H1 (cell line): ENCODE measurements at regions not wholly inside any gene's neighbourhood (a gene's known extent, or its start where the extent isn't known, plus 50 kb on each side); places are given as distances from the start of the nearest gene placed in this dataset.
A peak's percentile ranks its signal among the peaks of the same experiment; 100 is the strongest.

ENCODE experiments used
- CTCF ChIA-PET: fragments of 300-600 bp; sonication (Branson Sonifier 250); formaldehyde crosslinking; loops from one replicate; lab custom pipeline; 2021; ENCODE audit not compliant: partially characterized antibody; lab: Charles Lee
- POLR2A ChIA-PET: fragments of 300-600 bp; sonication (Branson Sonifier 250); formaldehyde crosslinking; loops from one replicate; lab custom pipeline; 2021; ENCODE audit warnings: inconsistent platforms; ENCODE audit not compliant: partially characterized antibody; lab: Charles Lee
- DNase-seq, 2 experiments: peaks; one replicate each; pipeline versions ENCODE4 v3.0.0 to v3.0.0-alpha.2; 2010 to 2022; ENCODE audit warnings: low spot score in 2 of 2, low read depth in 1 of 2, mixed read lengths in 1 of 2
- FAIRE-seq: peaks from 2 replicates; lab custom pipeline; 2011; peaks lifted over from hg19 to GRCh38; lab: Jason Lieb, UNC
- H2AFZ ChIP-seq: 2 replicates; pipeline ENCODE4 v1.8.1; 2012; ENCODE audit warnings: low read length, inconsistent platforms
- H2AK5ac ChIP-seq: 2 replicates; pipeline ENCODE4 v1.6.1; 2013; ENCODE audit warnings: low read depth, low read length
- H2BK120ac ChIP-seq: replicated peaks from 2 replicates; pipeline ENCODE3; 2013; ENCODE audit warnings: low read depth, low read length, inconsistent platforms
- H2BK12ac ChIP-seq: 2 replicates; pipeline ENCODE4 v1.6.1; 2013; ENCODE audit warnings: low read depth, low read length
- H2BK15ac ChIP-seq: 2 replicates; pipeline ENCODE4 v1.6.1; 2013; ENCODE audit warnings: low read length
- H2BK20ac ChIP-seq: 2 replicates; pipeline ENCODE4 v1.6.1; 2013; ENCODE audit warnings: low read length
- H2BK5ac ChIP-seq: 2 replicates; pipeline ENCODE4 v1.6.1; 2013; ENCODE audit warnings: low read depth, low read length
- H3K14ac ChIP-seq: 2 replicates; pipeline ENCODE4 v1.6.1; 2013; ENCODE audit warnings: inconsistent platforms; ENCODE audit not compliant: insufficient read length
- H3K18ac ChIP-seq: 2 replicates; pipeline ENCODE4 v1.6.1; 2013; ENCODE audit warnings: low read length; ENCODE audit errors: extremely low read depth
- H3K23ac ChIP-seq: 2 replicates; pipeline ENCODE4 v1.6.1; 2013; ENCODE audit warnings: inconsistent platforms; ENCODE audit not compliant: insufficient read length
- H3K23me2 ChIP-seq: 2 replicates; pipeline ENCODE4 v1.6.1; 2013; ENCODE audit warnings: low read depth, low read length
- H3K27ac ChIP-seq: 2 replicates; pipeline ENCODE4 v1.6.1; 2011; ENCODE audit warnings: low read depth, low read length, inconsistent platforms
- H3K27me3 ChIP-seq, 4 experiments: replicated peaks in 1 of 4; 1 replicate in 1 of 4; 2 replicates in 3 of 4; pipeline versions ENCODE4 v1.6.1 to v1.8.1; 2011 to 2013; ENCODE audit warnings: low read length in 3 of 4, mild to moderate bottlenecking in 3 of 4, inconsistent platforms in 2 of 4, mixed read lengths in 2 of 4, moderate library complexity in 1 of 4; ENCODE audit not compliant: control insufficient read depth in 3 of 4, insufficient read depth in 3 of 4; ENCODE audit errors: extremely low read depth in 1 of 4
- H3K36me3 ChIP-seq, 4 experiments: 2 replicates each; pipeline versions ENCODE4 v1.6.1 to v1.8.1; 2011 to 2013; ENCODE audit warnings: mild to moderate bottlenecking in 4 of 4, low read length in 3 of 4, moderate library complexity in 2 of 4, control low read depth in 1 of 4, inconsistent platforms in 1 of 4; ENCODE audit not compliant: insufficient read depth in 4 of 4, control insufficient read depth in 2 of 4
- H3K4ac ChIP-seq: replicated peaks from 2 replicates; pipeline ENCODE3; 2013; ENCODE audit warnings: low read length, low read depth, mixed read lengths, inconsistent platforms; ENCODE audit not compliant: insufficient read length
- H3K4me1 ChIP-seq, 4 experiments: replicated peaks in 1 of 4; 1 replicate in 1 of 4; 2 replicates in 3 of 4; pipeline versions ENCODE4 v1.6.1 to v1.8.1; 2011 to 2013; ENCODE audit warnings: low read length in 3 of 4, inconsistent platforms in 2 of 4, mixed read lengths in 1 of 4; ENCODE audit not compliant: insufficient read depth in 4 of 4, control insufficient read depth in 3 of 4
- H3K4me2 ChIP-seq, 2 experiments: 2 replicates each; pipeline versions ENCODE4 v1.6.1 to v1.8.1; 2011 to 2013; ENCODE audit warnings: low read depth in 2 of 2, low read length in 2 of 2, control low read depth in 1 of 2, inconsistent platforms in 1 of 2, mild to moderate bottlenecking in 1 of 2; ENCODE audit not compliant: insufficient read depth in 1 of 2
- H3K4me3 ChIP-seq, 4 experiments: fragments of 200-600, 300-600 bp in 1 of 4; sonication (generic), shearing (Covaris generic), sonication (Bioruptor Twin) in 1 of 4; 2 replicates each; pipeline versions ENCODE4 v1.5.1 to v1.8.1; 2011 to 2016; ENCODE audit warnings: low read length in 4 of 4, low read depth in 3 of 4, control low read depth in 2 of 4, inconsistent platforms in 2 of 4, mild to moderate bottlenecking in 2 of 4, mixed read lengths in 1 of 4, moderate library complexity in 1 of 4; ENCODE audit not compliant: insufficient read depth in 2 of 4; ENCODE audit errors: extremely low read depth in 1 of 4
- H3K56ac ChIP-seq: replicated peaks from 2 replicates; pipeline ENCODE3; 2013; ENCODE audit warnings: low read depth, mild to moderate bottlenecking, mixed read lengths, low read length, inconsistent platforms; ENCODE audit not compliant: insufficient read length
- H3K79me1 ChIP-seq: 2 replicates; pipeline ENCODE4 v1.6.1; 2013; ENCODE audit warnings: low read depth, low read length, control low read depth
- H3K79me2 ChIP-seq, 2 experiments: 2 replicates each; pipeline versions ENCODE4 v1.6.1 to v1.8.1; 2012 to 2013; ENCODE audit warnings: low read length in 2 of 2, mild to moderate bottlenecking in 2 of 2, inconsistent platforms in 1 of 2; ENCODE audit not compliant: insufficient read depth in 2 of 2, control insufficient read depth in 1 of 2
- H3K9ac ChIP-seq, 4 experiments: replicated peaks in 1 of 4; 1 replicate in 1 of 4; 2 replicates in 3 of 4; pipeline versions ENCODE4 v1.6.1 to v1.8.1; 2011 to 2013; ENCODE audit warnings: low read depth in 3 of 4, low read length in 3 of 4, control low read depth in 2 of 4, mild to moderate bottlenecking in 2 of 4, moderate library complexity in 2 of 4, inconsistent platforms in 1 of 4; ENCODE audit errors: extremely low read depth in 1 of 4
- H3K9me3 ChIP-seq, 2 experiments: 2 replicates each; pipeline versions ENCODE4 v1.6.1 to v1.8.1; 2012 to 2013; ENCODE audit warnings: mild to moderate bottlenecking in 2 of 2, moderate library complexity in 2 of 2, control low read depth in 1 of 2, inconsistent platforms in 1 of 2, low read depth in 1 of 2, low read length in 1 of 2, mixed read lengths in 1 of 2; ENCODE audit not compliant: insufficient read depth in 2 of 2
- H4K20me1 ChIP-seq, 2 experiments: replicated peaks in 1 of 2; 2 replicates each; pipeline versions ENCODE3 to v1.8.1; 2011 to 2013; ENCODE audit warnings: inconsistent platforms in 2 of 2, low read length in 2 of 2, mild to moderate bottlenecking in 1 of 2; ENCODE audit not compliant: insufficient read depth in 2 of 2, control insufficient read depth in 1 of 2
- H4K5ac ChIP-seq: 2 replicates; pipeline ENCODE4 v1.6.1; 2013; ENCODE audit warnings: low read length, low read depth, mixed read lengths, inconsistent platforms; ENCODE audit not compliant: insufficient read length
- H4K8ac ChIP-seq: 2 replicates; pipeline ENCODE4 v1.8.0; 2013; ENCODE audit warnings: mild to moderate bottlenecking, moderate library complexity, low read length, inconsistent platforms; ENCODE audit not compliant: insufficient read depth; ENCODE audit errors: extremely low read depth
- H4K91ac ChIP-seq: replicated peaks from 2 replicates; pipeline ENCODE3; 2013; ENCODE audit warnings: low read length, mixed read lengths, inconsistent platforms; ENCODE audit not compliant: insufficient read length
- BACH1 ChIP-seq: IDR thresholded peaks from 2 replicates; pipeline ENCODE4 v1.6.1; 2012; ENCODE audit warnings: low read length, improper control_type of control experiment
- MAFK ChIP-seq: IDR thresholded peaks from 2 replicates; pipeline ENCODE4 v1.6.1; 2012; ENCODE audit warnings: low read depth, mild to moderate bottlenecking, improper control_type of control experiment, low read length
- WGBS, 2 experiments: shearing (Covaris generic) in 1 of 2; methylation state at CpG; one replicate each; pipeline versions ENCODE4 v1.1.6 to v1.1.7; 2013 to 2015; ENCODE audit warnings: low lambda C conversion rate in 2 of 2, mixed read lengths in 2 of 2, inconsistent platforms in 1 of 2, low coverage in 1 of 2, missing lambda C conversion rate in 1 of 2; ENCODE audit not compliant: insufficient replicate concordance in 2 of 2, insufficient coverage in 1 of 2, insufficient read length in 1 of 2; ENCODE audit errors: extremely low coverage in 1 of 2, missing lambda C conversion rate in 1 of 2; 5-methylcytosine and 5-hydroxymethylcytosine counted together

DNA sequence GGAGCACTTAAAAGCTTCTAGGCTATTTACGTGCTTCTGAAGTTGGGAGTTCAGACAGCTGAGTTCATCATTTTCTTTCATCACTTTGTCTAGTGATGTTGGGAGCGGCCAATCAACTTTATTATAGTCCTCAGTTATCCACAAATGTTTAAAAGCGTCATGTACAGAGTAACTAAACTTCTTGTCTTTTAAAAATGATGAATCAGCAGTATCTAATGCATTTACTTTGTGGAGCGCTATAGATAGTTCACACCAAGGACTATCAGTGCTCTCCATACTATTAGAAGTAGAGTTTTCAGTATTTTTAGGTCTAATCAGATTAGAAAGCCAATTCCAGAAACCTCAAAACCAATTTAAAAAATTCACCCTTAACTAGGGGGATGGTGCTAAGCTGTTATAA lies 778.7 kb upstream of the PRMT6 start:
- no peak overlapping the region for H2AK5ac ChIP-seq

More for the DNA sequence above, 778.7 kb upstream of the PRMT6 start:
- TF ChIP-seq BACH1 (no peak), MAFK (peak; percentile 85; the same call in 1 of the 2 replicates)
- TF ChIP-seq, all 59 proteins: peak for 1
- Histone ChIP-seq H3K4me3 (no peak overlapping the region), H3K79me1 (no peaks in the 10 kb centered on the region), H2AFZ (no peak overlapping the region), H3K23me2 (no peaks in the 10 kb centered on the region), H3K23ac (no peak overlapping the region), H4K5ac (no peak overlapping the region), H3K9ac (no peak overlapping the region), H2BK15ac (no peak overlapping the region), H4K91ac (no peak overlapping the region), H3K36me3 (no peaks in the 10 kb centered on the region), H4K20me1 (no peaks in the 10 kb centered on the region), H3K79me2 (no peaks in the 10 kb centered on the region), H3K56ac (no peak overlapping the region), H3K27ac (no peak overlapping the region), H3K9me3 (no peaks in the 10 kb centered on the region), H2BK5ac (no peak overlapping the region), H3K27me3 (no peaks in the 10 kb centered on the region), H3K18ac (no peak overlapping the region), H2BK20ac (no peak overlapping the region), H3K4ac (no peak overlapping the region), H4K8ac (no peak overlapping the region), H3K4me1 (no peaks in the 10 kb centered on the region), H3K4me2 (no peak overlapping the region), H2BK12ac (no peak overlapping the region), H3K14ac (no peak overlapping the region), H2BK120ac (no peak overlapping the region)
- 94% methylated on average over 4 of the region's 4 CpGs; no CpG with 5 or more reads in 1 of the 2 experiments for WGBS, 2 experiments
- CTCF ChIA-PET, result interaction anchor here (1.1 kb wide), 1 partner anchor 26 kb away, joined by 3 read pairs; no protein-coding TSS in a partner anchor
- no peak for FAIRE-seq
- DNase-seq, result no peak
- POLR2A ChIA-PET, result no interaction called here
